ENCODE measurements at regions not wholly inside any gene's neighbourhood (a gene's known extent, or its start where the extent isn't known, plus 50 kb on each side); places are given as distances from the start of the nearest gene placed in this dataset.

- Histone ChIP-seq H3K4me1 (ENCODE audit: control insufficient read depth in 1 of 2, insufficient read depth in 2 of 2, low read length in 2 of 2) (peaks cover 16 to 20% of the 10 kb centered on the region in 2 experiments), H3K4me3 (replicated peaks in 1 of 2; ENCODE audit: low read depth in 1 of 2, low read length in 2 of 2) (no peak overlapping the region), H3K9me3 (ENCODE audit: control insufficient read depth in 1 of 2, insufficient read depth in 1 of 2, low read depth in 1 of 2, low read length in 2 of 2) (no peaks in the 10 kb centered on the region), H4K20me1 (ENCODE audit: insufficient read depth) (no peaks in the 10 kb centered on the region), H3K9me2 (ENCODE audit: insufficient read depth) (no peaks in the 10 kb centered on the region), H2AFZ (ENCODE audit: low read depth, low read length, poor library complexity, severe bottlenecking) (no peak overlapping the region), H3K27me3 (ENCODE audit: insufficient read depth, low read length) (peaks cover 7% of the 10 kb centered on the region; the same call in 1 of the 2 replicates), H3K36me3 (ENCODE audit: control insufficient read depth in 1 of 2, insufficient read depth in 2 of 2, low read length in 2 of 2) (no peaks in the 10 kb centered on the region), H3K79me2 (ENCODE audit: insufficient read depth, low read length) (no peaks in the 10 kb centered on the region), H3K4me2 (ENCODE audit: low read length) (no peak overlapping the region), H3K27ac (ENCODE audit: low read depth, low read length) (no peak overlapping the region), H3K9ac (ENCODE audit: low read length) (no peak overlapping the region)
- TF ChIP-seq ZFX (IDR thresholded peaks at IDR 0.05) (no peak), SP1 (IDR thresholded peaks at IDR 0.05; ENCODE audit: low read depth) (no peak), YY1 (IDR thresholded peaks at IDR 0.05; ENCODE audit: extremely low read depth, insufficient replicate concordance, low read depth, low read length) (no peak), FOSL1 (IDR thresholded peaks at IDR 0.05; ENCODE audit: low read depth) (no peak), TCF7L2 (IDR thresholded peaks at IDR 0.05; ENCODE audit: borderline replicate concordance, extremely low read depth, insufficient read depth, insufficient read length) (no peak)
- TF ChIP-seq, protein P1, sequence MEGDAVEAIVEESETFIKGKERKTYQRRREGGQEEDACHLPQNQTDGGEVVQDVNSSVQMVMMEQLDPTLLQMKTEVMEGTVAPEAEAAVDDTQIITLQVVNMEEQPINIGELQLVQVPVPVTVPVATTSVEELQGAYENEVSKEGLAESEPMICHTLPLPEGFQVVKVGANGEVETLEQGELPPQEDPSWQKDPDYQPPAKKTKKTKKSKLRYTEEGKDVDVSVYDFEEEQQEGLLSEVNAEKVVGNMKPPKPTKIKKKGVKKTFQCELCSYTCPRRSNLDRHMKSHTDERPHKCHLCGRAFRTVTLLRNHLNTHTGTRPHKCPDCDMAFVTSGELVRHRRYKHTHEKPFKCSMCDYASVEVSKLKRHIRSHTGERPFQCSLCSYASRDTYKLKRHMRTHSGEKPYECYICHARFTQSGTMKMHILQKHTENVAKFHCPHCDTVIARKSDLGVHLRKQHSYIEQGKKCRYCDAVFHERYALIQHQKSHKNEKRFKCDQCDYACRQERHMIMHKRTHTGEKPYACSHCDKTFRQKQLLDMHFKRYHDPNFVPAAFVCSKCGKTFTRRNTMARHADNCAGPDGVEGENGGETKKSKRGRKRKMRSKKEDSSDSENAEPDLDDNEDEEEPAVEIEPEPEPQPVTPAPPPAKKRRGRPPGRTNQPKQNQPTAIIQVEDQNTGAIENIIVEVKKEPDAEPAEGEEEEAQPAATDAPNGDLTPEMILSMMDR (IDR thresholded peaks at IDR 0.05 in 2 of 3, conservative IDR thresholded peaks at IDR 0.05 in 1 of 3; ENCODE audit: borderline replicate concordance in 1 of 3, insufficient read depth in 1 of 3, low read depth in 2 of 3, low read length in 2 of 3): no peak
- ATAC-seq (no peak), DNase-seq (ENCODE audit: low read depth, low spot score) (no peak)
- intact Hi-C loops (cut with micrococcal nuclease): no loop called here
- ChIA-PET RAD21 (ENCODE audit: low non-redundant PET in 1 of 2, low total read pairs in 2 of 2, uncharacterized antibody in 2 of 2, unreplicated experiment in 2 of 2) (no interaction called here), CTCF (no interaction called here), POLR2A (interaction anchor here (0.8 kb wide), 1 partner anchor 12 kb away, joined by 4 read pairs; no protein-coding TSS in a partner anchor)
- no TSS peak for BruUV-seq (replicated peaks)
Measured at GRCh38 chr22:47279746-47280145, 517.3 kb downstream of the TBC1D22A start.

GRCh38 chr22:47279337-47279736, 516.9 kb downstream of the TBC1D22A start:
- no TSS peak for BruUV-seq (replicated peaks)
- CTCF ChIA-PET: no interaction called here
- POLR2A ChIA-PET: interaction anchor here (0.8 kb wide), 1 partner anchor 13 kb away, joined by 4 read pairs; no protein-coding TSS in a partner anchor
- Histone ChIP-seq H3K9me2 (ENCODE audit: insufficient read depth) (no peaks in the 10 kb centered on the region), H3K27me3 (ENCODE audit: insufficient read depth, low read length) (peaks cover 7% of the 10 kb centered on the region; the same call in 1 of the 2 replicates), H3K79me2 (ENCODE audit: insufficient read depth, low read length) (no peaks in the 10 kb centered on the region), H3K36me3 (ENCODE audit: control insufficient read depth in 1 of 2, insufficient read depth in 2 of 2, low read length in 2 of 2) (no peaks in the 10 kb centered on the region), H3K9me3 (ENCODE audit: control insufficient read depth in 1 of 2, insufficient read depth in 1 of 2, low read depth in 1 of 2, low read length in 2 of 2) (no peaks in the 10 kb centered on the region), H3K4me1 (ENCODE audit: control insufficient read depth in 1 of 2, insufficient read depth in 2 of 2, low read length in 2 of 2) (peaks cover 16 to 20% of the 10 kb centered on the region in 2 experiments), H4K20me1 (ENCODE audit: insufficient read depth) (no peaks in the 10 kb centered on the region), H3K9ac (ENCODE audit: low read length) (no peak overlapping the region), H3K4me2 (ENCODE audit: low read length) (no peak overlapping the region), H3K27ac (ENCODE audit: low read depth, low read length) (no peak overlapping the region), H3K4me3 (replicated peaks in 1 of 2; ENCODE audit: low read depth in 1 of 2, low read length in 2 of 2) (no peak overlapping the region), H2AFZ (ENCODE audit: low read depth, low read length, poor library complexity, severe bottlenecking) (no peak overlapping the region)
- ATAC-seq (no peak), DNase-seq (ENCODE audit: low read depth, low spot score) (no peak)
- RAD21 ChIA-PET (ENCODE audit: low non-redundant PET in 1 of 2, low total read pairs in 2 of 2, uncharacterized antibody in 2 of 2, unreplicated experiment in 2 of 2): no interaction called here
- TF ChIP-seq EZH2phosphoT487 (IDR thresholded peaks at IDR 0.05; ENCODE audit: borderline replicate concordance) (no peak), YY1 (IDR thresholded peaks at IDR 0.05; ENCODE audit: extremely low read depth, insufficient replicate concordance, low read depth, low read length) (no peak), ZFX (IDR thresholded peaks at IDR 0.05) (no peak), SIN3A (IDR thresholded peaks at IDR 0.05; ENCODE audit: low read depth) (no peak), EZH2 (IDR thresholded peaks at IDR 0.05) (no peak), CBX3 (IDR thresholded peaks at IDR 0.05; ENCODE audit: low read depth) (no peak), JUND (IDR thresholded peaks at IDR 0.05) (no peak), ATF3 (IDR thresholded peaks at IDR 0.05) (no peak)
- TF ChIP-seq, protein P2, sequence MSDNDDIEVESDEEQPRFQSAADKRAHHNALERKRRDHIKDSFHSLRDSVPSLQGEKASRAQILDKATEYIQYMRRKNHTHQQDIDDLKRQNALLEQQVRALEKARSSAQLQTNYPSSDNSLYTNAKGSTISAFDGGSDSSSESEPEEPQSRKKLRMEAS (IDR thresholded peaks at IDR 0.05): no peak
- intact Hi-C loops (cut with micrococcal nuclease): no loop called here
